ENCODE measurements at regions not wholly inside any gene's neighbourhood (a gene's known extent, or its start where the extent isn't known, plus 50 kb on each side); places are given as distances from the start of the nearest gene placed in this dataset.
"Not testable (repeated sequence)": the region's sequence is repeated elsewhere in the genome, so short reads cannot be mapped to it uniquely, and the experiment has no call there.

GRCh38 chr5:21469523-21470101 is 1383.5 kb downstream of the CDH12 start:
- POLR2A ChIA-PET (ENCODE audit: low non-redundant PET); DNase-seq (ENCODE audit: low spot score); H3K27ac ChIP-seq; CTCF ChIA-PET: not testable (repeated sequence)

DNA sequence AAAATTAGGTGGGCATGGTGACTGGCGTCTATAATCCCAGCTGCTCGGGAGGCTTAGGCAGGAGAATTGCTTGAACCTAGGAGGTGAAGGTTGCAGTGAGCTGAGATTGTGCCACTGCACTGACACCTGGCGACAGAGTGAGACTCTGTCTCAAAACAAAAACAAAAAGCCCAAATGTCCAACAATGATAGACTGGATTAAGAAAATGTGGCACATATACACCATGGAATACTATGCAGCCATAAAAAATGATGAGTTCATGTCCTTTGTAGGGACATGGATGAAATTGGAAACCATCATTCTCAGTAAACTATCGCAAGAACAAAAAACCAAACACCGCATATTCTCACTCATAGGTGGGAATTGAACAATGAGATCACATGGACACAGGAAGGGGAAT is 1385.6 kb downstream of the CDH12 start:
- POLR2A ChIA-PET (ENCODE audit: low non-redundant PET); CTCF ChIA-PET; H3K27ac ChIP-seq; DNase-seq (ENCODE audit: low spot score): not testable (repeated sequence)

DNA sequence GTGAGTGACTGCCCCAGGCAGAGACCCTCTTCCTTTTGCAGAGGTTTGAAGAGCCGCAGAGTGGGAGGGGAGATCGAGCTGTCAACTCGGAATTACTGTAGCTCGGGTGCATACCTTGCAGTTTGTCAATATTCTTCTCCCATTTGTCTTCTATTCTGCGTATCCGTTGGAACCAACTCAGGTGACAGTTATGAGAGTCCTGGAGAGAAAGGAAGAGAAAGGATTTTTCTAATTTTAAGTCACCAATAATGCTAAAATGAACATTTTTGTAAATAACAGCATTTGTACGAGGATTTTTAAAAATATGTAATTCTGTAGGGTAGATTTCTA is 1393.4 kb downstream of the CDH12 start:
- POLR2A ChIA-PET (ENCODE audit: low non-redundant PET), result not testable (repeated sequence)
- CTCF ChIA-PET, result interaction anchor here (0.6 kb wide), 2 partner anchors 20 to 509 kb away, joined by 3 to 5 read pairs; no protein-coding TSS in a partner anchor
- peak overlapping the region; percentile 68 for H3K27ac ChIP-seq

GRCh38 chr5:21452449-21452848 is 1400.7 kb downstream of the CDH12 start:
- DNase-seq (ENCODE audit: low spot score), result no peak
- ChIA-PET POLR2A (ENCODE audit: low non-redundant PET) (no interaction called here), CTCF (interaction anchor here (0.8 kb wide), 1 partner anchor 685 kb away, joined by 3 read pairs; no protein-coding TSS in a partner anchor)
- H3K27ac ChIP-seq, result no peak overlapping the region
- no peak for TF ChIP-seq CTCF (conservative IDR thresholded peaks at IDR 0.05; ENCODE audit: low read depth)

More for the DNA sequence above, 1393.4 kb downstream of the CDH12 start:
- not testable (repeated sequence) for DNase-seq (ENCODE audit: low spot score)

DNA sequence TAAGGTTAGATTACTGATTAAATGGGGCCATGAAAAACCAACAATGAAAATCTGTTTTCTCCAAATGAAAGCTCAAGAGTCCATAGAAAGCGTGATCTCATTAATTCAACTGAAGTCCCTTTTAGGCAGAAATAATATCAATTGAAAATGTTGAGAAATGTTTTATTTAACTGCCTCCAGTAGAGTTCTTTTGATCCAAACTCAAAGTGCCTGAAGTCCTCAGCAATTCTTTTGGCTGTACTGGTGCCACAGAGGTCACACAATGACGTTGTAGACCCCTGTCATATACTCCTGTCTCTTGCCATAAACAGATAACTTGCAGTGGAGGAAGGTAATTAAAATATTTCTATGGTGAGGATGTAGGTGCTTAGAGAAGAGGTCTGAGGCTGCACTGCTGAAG is 1420.5 kb downstream of the CDH12 start:
- no peak overlapping the region for H3K27ac ChIP-seq
- ChIA-PET POLR2A (ENCODE audit: low non-redundant PET) (no interaction called here), CTCF (no interaction called here)
- no peak for TF ChIP-seq CTCF (conservative IDR thresholded peaks at IDR 0.05; ENCODE audit: low read depth)
- no peak for DNase-seq (ENCODE audit: low spot score)

- H3K27ac ChIP-seq, result no peak overlapping the region
- ChIA-PET CTCF (no interaction called here), POLR2A (ENCODE audit: low non-redundant PET) (no interaction called here)
- no peak for DNase-seq (ENCODE audit: low spot score)
- no peak for TF ChIP-seq CTCF (conservative IDR thresholded peaks at IDR 0.05; ENCODE audit: low read depth)
Observed at GRCh38 chr5:21424907-21425306, 1428.2 kb downstream of the CDH12 start.

DNA sequence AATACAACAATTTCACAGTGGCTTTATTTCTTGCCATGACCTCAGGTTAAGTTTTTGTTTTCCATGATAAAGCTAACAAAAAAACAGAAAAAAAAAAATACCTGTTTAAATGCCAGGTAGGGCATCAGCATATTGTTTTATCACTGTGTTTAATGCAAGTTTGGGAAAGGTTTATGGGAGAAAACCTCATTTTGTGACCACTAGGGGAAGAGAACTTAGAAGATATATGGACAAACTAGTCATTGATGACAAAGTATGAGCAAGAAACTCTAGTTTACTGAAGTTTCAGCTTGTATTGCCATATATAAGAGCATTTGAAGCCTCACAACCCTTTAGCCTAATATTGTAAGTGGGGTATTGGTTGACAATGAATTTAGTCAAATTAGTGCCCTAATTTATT is 1431.4 kb upstream of the CDH18 start:
- ChIA-PET POLR2A (ENCODE audit: low non-redundant PET) (no interaction called here), CTCF (no interaction called here)
- TF ChIP-seq CTCF (conservative IDR thresholded peaks at IDR 0.05; ENCODE audit: low read depth), result no peak
- H3K27ac ChIP-seq, result no peak overlapping the region
- no peak for DNase-seq (ENCODE audit: low spot score)

GRCh38 chr5:21402089-21402488 is 1414.1 kb upstream of the CDH18 start:
- DNase-seq (ENCODE audit: low spot score); CTCF ChIA-PET; POLR2A ChIA-PET (ENCODE audit: low non-redundant PET); H3K27ac ChIP-seq: not testable (repeated sequence)

- DNase-seq (ENCODE audit: low spot score), result no peak
- no peak overlapping the region for H3K27ac ChIP-seq
- ChIA-PET POLR2A (ENCODE audit: low non-redundant PET) (no interaction called here), CTCF (no interaction called here)
- no peak for TF ChIP-seq CTCF (conservative IDR thresholded peaks at IDR 0.05; ENCODE audit: low read depth)
Observed at GRCh38 chr5:21398511-21398910, 1410.5 kb upstream of the CDH18 start.
